Esophagus squamous epithelium (tissue), 4 donors: ENCODE measurements at regions not wholly inside any gene's neighbourhood (a gene's known extent, or its start where the extent isn't known, plus 50 kb on each side); places are given as distances from the start of the nearest gene placed in this dataset.

ENCODE experiments used
- POLR2A ChIP-seq, 4 donors: fragments of 450-650 bp; IDR thresholded peaks; one replicate each; pipeline ENCODE4 v1.6.1; 2017; ENCODE audit warnings: antibody characterized with exemption in 4 of 4, mild to moderate bottlenecking in 4 of 4, moderate library complexity in 3 of 4
- TF ChIP-seq, protein P1 (sequence below), 6 experiments: fragments of 450-650 bp in 4 of 6; fragments of 200-600 bp in 2 of 6; sonication (generic) in 2 of 6; IDR thresholded peaks; one replicate each; pipeline ENCODE4 v1.5.1; 2016 to 2019; ENCODE audit warnings: antibody characterized with exemption in 6 of 6, mild to moderate bottlenecking in 4 of 6, moderate library complexity in 4 of 6

DNA sequence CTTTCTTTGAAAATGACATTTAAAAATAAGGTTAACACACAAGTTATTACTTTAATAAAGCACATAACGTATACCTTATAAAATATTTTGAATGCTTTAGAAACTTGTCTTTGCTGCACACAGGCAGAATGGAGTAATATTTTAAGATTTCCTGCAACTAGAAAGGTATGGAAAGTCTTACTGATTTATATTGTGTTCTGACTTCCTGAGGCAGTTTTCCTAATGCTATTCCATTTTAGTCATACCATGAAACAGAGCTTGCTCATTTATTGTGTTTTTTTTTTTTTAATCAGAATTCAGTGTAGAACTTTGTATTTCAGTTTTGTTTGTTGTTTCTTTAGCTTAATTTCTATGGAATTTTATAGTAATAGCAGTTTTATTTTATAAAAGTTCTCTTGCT is 60.9 kb upstream of the S1PR1 start:
- TF ChIP-seq, protein P1, sequence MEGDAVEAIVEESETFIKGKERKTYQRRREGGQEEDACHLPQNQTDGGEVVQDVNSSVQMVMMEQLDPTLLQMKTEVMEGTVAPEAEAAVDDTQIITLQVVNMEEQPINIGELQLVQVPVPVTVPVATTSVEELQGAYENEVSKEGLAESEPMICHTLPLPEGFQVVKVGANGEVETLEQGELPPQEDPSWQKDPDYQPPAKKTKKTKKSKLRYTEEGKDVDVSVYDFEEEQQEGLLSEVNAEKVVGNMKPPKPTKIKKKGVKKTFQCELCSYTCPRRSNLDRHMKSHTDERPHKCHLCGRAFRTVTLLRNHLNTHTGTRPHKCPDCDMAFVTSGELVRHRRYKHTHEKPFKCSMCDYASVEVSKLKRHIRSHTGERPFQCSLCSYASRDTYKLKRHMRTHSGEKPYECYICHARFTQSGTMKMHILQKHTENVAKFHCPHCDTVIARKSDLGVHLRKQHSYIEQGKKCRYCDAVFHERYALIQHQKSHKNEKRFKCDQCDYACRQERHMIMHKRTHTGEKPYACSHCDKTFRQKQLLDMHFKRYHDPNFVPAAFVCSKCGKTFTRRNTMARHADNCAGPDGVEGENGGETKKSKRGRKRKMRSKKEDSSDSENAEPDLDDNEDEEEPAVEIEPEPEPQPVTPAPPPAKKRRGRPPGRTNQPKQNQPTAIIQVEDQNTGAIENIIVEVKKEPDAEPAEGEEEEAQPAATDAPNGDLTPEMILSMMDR (IDR thresholded peaks at IDR 0.05), result no peak
- TF ChIP-seq POLR2A (IDR thresholded peaks at IDR 0.05), result no peak
